Fibroblast of mammary gland (primary cell): ENCODE measurements at regions not wholly inside any gene's neighbourhood (a gene's known extent, or its start where the extent isn't known, plus 50 kb on each side); places are given as distances from the start of the nearest gene placed in this dataset.

Experiments used
- DNase-seq: peaks from one replicate; pipeline ENCODE4 v3.0.0-alpha.2; 2010; ENCODE audit warnings: low read depth
- H3K4me3 ChIP-seq: 2 replicates; pipeline ENCODE4 v1.5.1; 2011; ENCODE audit warnings: low read depth, mild to moderate bottlenecking, low read length, moderate library complexity; ENCODE audit not compliant: control insufficient read depth
- TF ChIP-seq, protein P1 (sequence below): conservative IDR thresholded peaks from 2 replicates; pipeline ENCODE4 v1.5.1; 2011; ENCODE audit warnings: low read depth, low read length, inconsistent platforms; ENCODE audit not compliant: control insufficient read depth, insufficient read depth

DNA sequence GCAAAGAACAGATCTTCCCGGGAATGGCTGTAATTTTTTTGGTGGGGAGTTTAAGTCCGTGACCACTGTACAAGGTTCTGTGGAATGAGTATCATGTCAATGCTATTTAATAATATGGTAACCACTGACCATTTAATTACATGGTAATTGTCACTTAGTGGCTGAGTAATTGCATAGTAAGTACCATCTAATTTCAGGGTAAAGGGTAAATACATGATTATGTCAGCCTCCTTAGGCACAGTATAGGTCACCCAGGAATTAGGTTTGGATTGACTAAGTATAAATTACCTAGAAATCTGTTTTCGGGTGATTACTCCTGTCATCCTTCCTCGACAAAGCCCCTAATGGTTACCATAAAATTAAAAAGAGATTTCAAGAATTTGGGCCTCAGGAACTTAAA, 120.1 kb upstream of the AGBL1 start:
- DNase-seq: no peak
- TF ChIP-seq, protein P1, sequence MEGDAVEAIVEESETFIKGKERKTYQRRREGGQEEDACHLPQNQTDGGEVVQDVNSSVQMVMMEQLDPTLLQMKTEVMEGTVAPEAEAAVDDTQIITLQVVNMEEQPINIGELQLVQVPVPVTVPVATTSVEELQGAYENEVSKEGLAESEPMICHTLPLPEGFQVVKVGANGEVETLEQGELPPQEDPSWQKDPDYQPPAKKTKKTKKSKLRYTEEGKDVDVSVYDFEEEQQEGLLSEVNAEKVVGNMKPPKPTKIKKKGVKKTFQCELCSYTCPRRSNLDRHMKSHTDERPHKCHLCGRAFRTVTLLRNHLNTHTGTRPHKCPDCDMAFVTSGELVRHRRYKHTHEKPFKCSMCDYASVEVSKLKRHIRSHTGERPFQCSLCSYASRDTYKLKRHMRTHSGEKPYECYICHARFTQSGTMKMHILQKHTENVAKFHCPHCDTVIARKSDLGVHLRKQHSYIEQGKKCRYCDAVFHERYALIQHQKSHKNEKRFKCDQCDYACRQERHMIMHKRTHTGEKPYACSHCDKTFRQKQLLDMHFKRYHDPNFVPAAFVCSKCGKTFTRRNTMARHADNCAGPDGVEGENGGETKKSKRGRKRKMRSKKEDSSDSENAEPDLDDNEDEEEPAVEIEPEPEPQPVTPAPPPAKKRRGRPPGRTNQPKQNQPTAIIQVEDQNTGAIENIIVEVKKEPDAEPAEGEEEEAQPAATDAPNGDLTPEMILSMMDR: no peak
- no peak overlapping the region for H3K4me3 ChIP-seq

DNA sequence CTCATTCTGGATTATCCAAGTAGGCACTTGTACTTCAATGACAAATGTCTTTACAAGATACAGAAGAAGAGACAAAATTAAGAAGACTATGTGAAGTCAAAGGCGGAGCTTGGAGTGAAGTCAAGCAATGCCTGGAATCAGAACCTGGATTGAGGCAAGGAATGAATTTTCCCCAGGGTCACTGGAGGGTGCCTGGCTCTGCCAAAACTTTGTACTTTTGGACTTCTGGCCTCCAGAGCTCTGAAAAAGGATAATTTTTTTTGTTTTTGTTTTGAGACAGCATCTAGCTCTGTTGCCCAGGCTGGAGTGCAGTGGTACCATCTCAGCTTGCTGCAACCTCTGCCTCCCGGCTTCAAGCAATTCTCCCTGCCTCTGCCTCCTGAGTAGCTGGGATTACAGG, 119.3 kb upstream of the AGBL1 start:
- DNase-seq: no peak
- TF ChIP-seq, protein P1: no peak
- no peak overlapping the region for H3K4me3 ChIP-seq

DNA sequence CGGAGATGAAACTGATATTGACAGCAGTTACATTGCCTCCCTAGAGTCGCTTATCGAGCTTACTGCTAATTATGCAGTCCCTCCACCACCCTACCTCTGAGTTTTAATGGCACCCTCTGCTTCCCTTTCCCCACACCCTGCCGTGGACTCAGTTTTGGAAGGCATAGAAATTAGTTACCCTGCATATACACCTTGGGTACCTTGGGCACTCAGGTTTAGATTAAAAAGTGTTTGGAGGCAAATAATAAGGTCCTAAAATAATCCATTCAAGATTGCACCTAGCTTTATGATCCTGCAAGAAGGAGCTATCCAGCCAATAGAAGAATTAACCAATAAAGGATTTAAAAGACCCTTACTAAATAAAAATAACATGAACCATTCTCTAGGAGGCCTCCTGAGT, 117.8 kb upstream of the AGBL1 start:
- H3K4me3 ChIP-seq: no peak overlapping the region
- DNase-seq: no peak
- TF ChIP-seq, protein P1: no peak

DNA sequence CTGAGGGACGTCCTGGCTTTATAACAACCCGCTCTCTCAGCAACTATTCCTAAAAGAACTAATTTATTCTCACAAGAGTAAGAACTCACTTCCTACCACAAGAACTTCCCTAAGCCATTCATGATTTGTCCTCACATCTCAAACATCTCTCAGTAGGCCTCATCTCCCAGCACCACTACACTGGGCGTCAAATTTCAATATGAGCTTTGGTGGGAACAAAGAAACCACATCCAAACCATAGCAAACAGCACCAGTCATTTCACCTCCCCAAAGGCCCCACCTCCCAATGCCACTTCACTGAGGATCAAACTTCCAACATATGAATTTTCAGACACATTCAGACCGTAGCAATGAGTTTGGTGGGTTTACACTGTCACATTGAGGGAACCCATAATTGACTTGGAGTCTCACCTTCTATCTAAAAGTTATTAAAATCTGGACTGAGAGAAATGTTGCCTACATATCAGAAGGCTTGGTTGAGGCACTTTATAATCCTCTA, 116.4 kb upstream of the AGBL1 start:
- DNase-seq: no peak
- H3K4me3 ChIP-seq: no peak overlapping the region
- TF ChIP-seq, protein P1: no peak

DNA sequence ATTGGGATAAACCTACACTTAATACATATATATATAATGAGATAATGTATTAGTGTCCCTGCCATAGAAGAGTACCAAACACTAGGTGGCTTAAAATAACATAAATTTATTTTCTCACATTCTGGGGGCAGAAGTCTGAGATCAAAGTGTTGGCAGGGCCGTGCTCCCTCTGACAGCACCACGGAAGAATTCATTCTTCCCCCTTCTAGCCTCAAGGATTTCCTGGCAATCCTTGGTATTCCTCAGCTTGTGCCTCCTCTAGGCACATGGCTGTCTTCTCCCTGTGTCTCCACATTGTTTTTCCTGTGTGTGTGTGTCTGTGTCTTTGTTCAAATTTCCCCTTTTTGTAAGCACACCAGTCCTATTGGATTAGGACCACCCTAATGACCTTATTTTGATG, 115.2 kb upstream of the AGBL1 start:
- no peak for DNase-seq
- H3K4me3 ChIP-seq: no peak overlapping the region
- TF ChIP-seq, protein P1: no peak

DNA sequence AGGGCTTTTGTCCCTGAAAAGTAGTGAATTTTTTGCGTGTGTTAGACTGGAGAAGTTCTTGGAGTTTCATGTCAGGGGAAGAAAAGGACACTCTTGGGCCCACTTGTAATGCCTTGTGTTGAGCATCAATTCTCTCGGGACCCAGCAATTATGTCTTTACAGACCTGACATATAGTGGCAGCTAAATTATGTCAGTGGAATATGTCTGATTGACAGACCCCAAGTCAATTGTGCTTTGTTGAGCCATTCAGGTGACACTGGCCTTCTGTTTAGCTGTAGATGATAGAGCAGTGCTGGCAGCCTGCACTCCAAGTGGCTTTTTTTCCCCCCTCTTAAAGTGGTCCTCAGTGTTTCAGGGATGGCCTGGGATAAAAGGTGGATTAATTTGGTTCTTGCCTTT, 112.1 kb upstream of the AGBL1 start:
- TF ChIP-seq, protein P1: no peak
- DNase-seq: no peak
- no peak overlapping the region for H3K4me3 ChIP-seq

DNA sequence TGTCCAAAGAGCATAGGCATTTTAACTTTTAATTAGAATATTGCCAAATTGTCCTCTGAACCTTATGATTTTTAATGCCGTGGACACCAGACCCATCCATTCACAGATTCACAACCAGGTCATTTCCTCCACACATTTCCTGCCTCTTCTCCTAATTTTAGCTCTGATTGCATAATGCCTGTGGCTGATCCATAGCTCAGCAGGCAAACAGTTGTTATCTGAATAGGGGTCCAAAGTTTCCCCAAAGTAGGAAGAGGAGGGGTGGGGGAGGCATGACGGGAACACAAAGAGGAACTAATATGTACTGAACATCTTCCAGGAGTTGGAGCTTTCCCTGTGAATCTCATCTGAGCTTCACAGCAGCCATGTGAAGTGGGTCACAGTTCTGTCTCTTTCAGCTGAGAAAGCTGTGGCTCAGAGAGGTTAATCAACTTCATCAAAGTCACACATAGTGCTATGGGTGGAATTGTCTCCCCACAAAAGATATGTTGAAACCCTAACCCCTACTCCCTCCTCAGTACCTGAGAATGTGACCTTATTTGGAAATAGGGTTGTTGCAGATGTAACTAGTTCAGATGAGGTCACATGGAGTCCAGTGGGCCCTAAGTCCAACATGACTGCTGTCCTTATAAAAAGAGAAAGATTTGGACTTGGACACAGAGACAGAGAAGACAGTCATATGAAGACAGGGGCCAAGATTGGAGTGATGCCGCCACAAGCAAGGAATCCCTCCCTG, 106.7 kb upstream of the AGBL1 start:
- TF ChIP-seq, protein P1: no peak
- no peak overlapping the region for H3K4me3 ChIP-seq
- no peak for DNase-seq
